ENCODE measurements at regions not wholly inside any gene's neighbourhood (a gene's known extent, or its start where the extent isn't known, plus 50 kb on each side); places are given as distances from the start of the nearest gene placed in this dataset.

GRCh38 chr6:68296126-68296525 lies 339.0 kb upstream of the ADGRB3 start:
- ATAC-seq (ENCODE audit: low FRiP score) (no peak), DNase-seq (no peak)
- no peak overlapping the region for H3K4me3 ChIP-seq (ENCODE audit: low read length in 2 of 2)
- H3K27ac ChIP-seq (ENCODE audit: low read depth in 1 of 2, low read length in 2 of 2), result no peak overlapping the region
- no peaks in the 10 kb centered on the region for H3K27me3 ChIP-seq (ENCODE audit: control insufficient read depth in 1 of 2, insufficient read depth in 2 of 2, low read length in 1 of 2)
- H3K4me1 ChIP-seq (ENCODE audit: control insufficient read depth in 1 of 2, insufficient read depth in 2 of 2, low read length in 2 of 2), result no peaks in the 10 kb centered on the region
- intact Hi-C loops (cut with DNase I), result no loop called here
- H3K9me3 ChIP-seq (ENCODE audit: control insufficient read depth, low read length), result peaks cover 1% of the 10 kb centered on the region
- no peaks in the 10 kb centered on the region for H3K36me3 ChIP-seq (ENCODE audit: control insufficient read depth in 1 of 2, insufficient read depth in 2 of 2, low read length in 1 of 2)

- Histone ChIP-seq H3K9me3 (ENCODE audit: control insufficient read depth, low read length) (no peaks in the 10 kb centered on the region), H3K4me3 (ENCODE audit: low read length in 2 of 2) (no peak overlapping the region), H3K36me3 (ENCODE audit: control insufficient read depth in 1 of 2, insufficient read depth in 2 of 2, low read length in 1 of 2) (no peaks in the 10 kb centered on the region), H3K27ac (ENCODE audit: low read depth in 1 of 2, low read length in 2 of 2) (no peak overlapping the region), H3K27me3 (ENCODE audit: control insufficient read depth in 1 of 2, insufficient read depth in 2 of 2, low read length in 1 of 2) (no peaks in the 10 kb centered on the region), H3K4me1 (ENCODE audit: control insufficient read depth in 1 of 2, insufficient read depth in 2 of 2, low read length in 2 of 2) (no peaks in the 10 kb centered on the region)
- intact Hi-C loops (cut with DNase I), result no loop called here
- WGBS, 2 donors, result 0 to 47% methylated on average over 1 of the region's 1 CpG
- DNase-seq (no peak), ATAC-seq (ENCODE audit: low FRiP score) (no peak)
These were observed 352.4 kb upstream of the ADGRB3 start for GRCh38 chr6:68282646-68283045.

DNA sequence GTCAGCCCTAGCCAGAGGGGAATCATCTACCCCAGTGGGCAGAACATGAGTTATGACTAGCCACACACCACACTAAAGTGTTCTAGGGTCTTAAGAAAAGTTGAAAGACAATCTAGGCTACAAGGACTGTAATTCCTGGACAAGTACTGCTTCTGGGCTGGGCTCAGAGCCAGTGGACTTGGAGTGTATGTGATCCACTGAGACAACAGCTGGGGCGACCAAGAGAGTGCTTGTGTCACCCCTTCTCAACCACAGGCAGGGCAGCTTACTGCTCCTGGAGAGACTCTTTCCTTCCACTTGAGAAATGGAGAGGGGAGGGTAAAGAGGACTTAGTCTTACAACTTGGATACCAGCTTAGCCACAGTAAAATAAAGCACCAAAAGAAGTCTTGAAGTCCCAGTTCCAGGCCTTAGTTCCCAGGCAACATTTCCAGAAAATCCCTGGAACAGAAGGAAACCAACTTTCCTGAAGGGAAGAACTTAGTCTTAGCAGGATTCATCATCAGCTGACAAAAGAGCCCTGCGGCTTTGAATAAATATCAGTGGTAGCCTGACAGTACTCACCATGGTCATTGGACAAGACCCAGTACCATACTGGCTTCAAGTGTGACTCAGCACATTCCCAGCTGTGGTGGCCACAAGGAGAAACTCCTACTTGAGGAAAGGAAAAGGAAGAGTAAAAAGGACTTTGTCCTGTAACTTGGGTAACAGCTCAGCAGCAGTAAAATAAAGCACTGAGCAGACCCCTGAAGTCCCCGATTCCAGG lies 355.1 kb upstream of the ADGRB3 start:
- intact Hi-C loops (cut with DNase I), result no loop called here
- WGBS, 2 donors, result 80 to 84% methylated on average over 3 of the region's 3 CpGs
- DNase-seq (peak in 1 of 2 donors; percentile 39), ATAC-seq (ENCODE audit: low FRiP score) (no peak)
- Histone ChIP-seq H3K27ac (ENCODE audit: low read depth in 1 of 2, low read length in 2 of 2) (no peak overlapping the region), H3K9me3 (ENCODE audit: control insufficient read depth, low read length) (no peaks in the 10 kb centered on the region), H3K4me1 (ENCODE audit: control insufficient read depth in 1 of 2, insufficient read depth in 2 of 2, low read length in 2 of 2) (no peaks in the 10 kb centered on the region), H3K4me3 (ENCODE audit: low read length in 2 of 2) (no peak overlapping the region), H3K36me3 (ENCODE audit: control insufficient read depth in 1 of 2, insufficient read depth in 2 of 2, low read length in 1 of 2) (no peaks in the 10 kb centered on the region), H3K27me3 (ENCODE audit: control insufficient read depth in 1 of 2, insufficient read depth in 2 of 2, low read length in 1 of 2) (no peaks in the 10 kb centered on the region)

DNA sequence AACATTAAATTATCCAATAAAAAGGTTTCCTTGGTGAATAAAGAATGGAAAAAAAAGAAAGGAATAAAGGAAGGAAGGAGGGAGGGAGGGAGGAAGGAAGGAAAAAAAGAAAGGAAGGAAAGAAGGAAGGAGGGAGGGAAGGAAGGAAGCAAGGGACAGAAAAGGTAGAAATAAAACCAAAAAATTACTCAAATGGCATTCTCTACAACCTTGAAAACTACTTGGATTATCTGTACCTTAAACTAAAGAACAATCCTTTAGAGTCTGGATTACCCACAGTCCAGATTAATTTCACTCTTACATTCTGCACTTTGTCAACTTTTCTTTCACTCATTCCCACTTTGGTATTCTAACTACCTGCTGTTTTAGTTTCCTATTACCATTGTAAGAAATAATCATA lies 361.8 kb upstream of the ADGRB3 start:
- DNase-seq, result no peak
- no peak for ATAC-seq (ENCODE audit: low FRiP score)
- H3K9me3 ChIP-seq (ENCODE audit: control insufficient read depth, low read length), result no peaks in the 10 kb centered on the region
- intact Hi-C loops (cut with DNase I), result no loop called here
- H3K4me1 ChIP-seq (ENCODE audit: control insufficient read depth in 1 of 2, insufficient read depth in 2 of 2, low read length in 2 of 2), result no peaks in the 10 kb centered on the region
- H3K27ac ChIP-seq (ENCODE audit: low read depth in 1 of 2, low read length in 2 of 2), result no peak overlapping the region
- H3K27me3 ChIP-seq (ENCODE audit: control insufficient read depth in 1 of 2, insufficient read depth in 2 of 2, low read length in 1 of 2), result no peaks in the 10 kb centered on the region
- H3K36me3 ChIP-seq (ENCODE audit: control insufficient read depth in 1 of 2, insufficient read depth in 2 of 2, low read length in 1 of 2), result no peaks in the 10 kb centered on the region
- H3K4me3 ChIP-seq (ENCODE audit: low read length in 2 of 2), result no peak overlapping the region

DNA sequence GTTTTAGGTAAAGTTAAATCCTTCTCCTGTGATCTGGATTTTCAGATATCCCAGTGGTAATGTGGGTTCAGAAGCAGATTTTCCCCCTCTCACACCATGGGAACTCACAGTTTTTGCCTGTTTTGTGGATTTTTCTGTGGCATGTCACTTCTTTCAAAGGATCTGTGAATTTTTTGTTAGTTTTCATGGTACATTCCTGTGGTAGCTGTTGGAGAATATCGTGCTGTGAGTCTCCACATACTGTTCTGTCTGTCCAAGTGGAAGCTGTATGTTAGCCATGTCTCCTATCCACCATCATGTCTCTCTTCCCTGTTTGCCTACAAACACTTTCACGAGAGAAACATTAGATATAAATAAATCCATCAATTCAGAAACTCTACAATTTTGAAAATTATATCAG lies 378.7 kb upstream of the ADGRB3 start:
- no peak overlapping the region for H3K27ac ChIP-seq (ENCODE audit: low read depth in 1 of 2, low read length in 2 of 2)
- H3K9me3 ChIP-seq (ENCODE audit: control insufficient read depth, low read length), result no peaks in the 10 kb centered on the region
- H3K27me3 ChIP-seq (ENCODE audit: control insufficient read depth in 1 of 2, insufficient read depth in 2 of 2, low read length in 1 of 2), result no peaks in the 10 kb centered on the region
- no peaks in the 10 kb centered on the region for H3K36me3 ChIP-seq (ENCODE audit: control insufficient read depth in 1 of 2, insufficient read depth in 2 of 2, low read length in 1 of 2)
- intact Hi-C loops (cut with DNase I), result no loop called here
- no peak for DNase-seq
- ATAC-seq (ENCODE audit: low FRiP score), result no peak
- H3K4me1 ChIP-seq (ENCODE audit: control insufficient read depth in 1 of 2, insufficient read depth in 2 of 2, low read length in 2 of 2), result no peaks in the 10 kb centered on the region
- no peak overlapping the region for H3K4me3 ChIP-seq (ENCODE audit: low read length in 2 of 2)
- 41 to 73% methylated on average over 2 of the region's 2 CpGs for WGBS, 2 donors

DNA sequence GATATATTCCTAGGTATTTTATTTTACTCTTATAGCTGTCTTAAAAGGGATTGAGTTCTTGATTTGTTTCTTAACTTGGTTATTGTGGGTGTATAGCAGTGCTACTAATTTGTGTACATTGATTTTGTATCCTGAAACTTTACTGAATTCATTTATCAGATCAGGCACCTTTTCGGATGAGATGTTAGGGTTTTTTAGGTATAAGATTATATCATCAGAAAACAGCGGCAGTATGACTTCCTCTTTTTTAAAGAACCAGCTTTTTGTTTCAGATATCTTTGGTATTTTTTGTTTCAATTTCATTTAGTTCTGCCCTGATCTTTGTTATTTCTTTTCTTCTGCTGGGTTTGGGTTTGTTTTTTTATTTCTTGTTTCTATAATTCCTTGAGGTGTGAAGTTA lies 382.4 kb upstream of the ADGRB3 start:
- no peaks in the 10 kb centered on the region for H3K4me1 ChIP-seq (ENCODE audit: control insufficient read depth in 1 of 2, insufficient read depth in 2 of 2, low read length in 2 of 2)
- no peaks in the 10 kb centered on the region for H3K36me3 ChIP-seq (ENCODE audit: control insufficient read depth in 1 of 2, insufficient read depth in 2 of 2, low read length in 1 of 2)
- no peak overlapping the region for H3K27ac ChIP-seq (ENCODE audit: low read depth in 1 of 2, low read length in 2 of 2)
- H3K4me3 ChIP-seq (ENCODE audit: low read length in 2 of 2), result no peak overlapping the region
- no peaks in the 10 kb centered on the region for H3K9me3 ChIP-seq (ENCODE audit: control insufficient read depth, low read length)
- intact Hi-C loops (cut with DNase I), result no loop called here
- ATAC-seq (ENCODE audit: low FRiP score), result no peak
- H3K27me3 ChIP-seq (ENCODE audit: control insufficient read depth in 1 of 2, insufficient read depth in 2 of 2, low read length in 1 of 2), result peaks cover 0 to 2% of the 10 kb centered on the region in 2 donors
- WGBS, 2 donors, result 87 to 91% methylated on average over 2 of the region's 2 CpGs
- DNase-seq, result no peak

GRCh38 chr6:68247782-68248181 lies 387.3 kb upstream of the ADGRB3 start:
- H3K36me3 ChIP-seq (ENCODE audit: control insufficient read depth in 1 of 2, insufficient read depth in 2 of 2, low read length in 1 of 2), result no peaks in the 10 kb centered on the region
- DNase-seq (no peak), ATAC-seq (ENCODE audit: low FRiP score) (no peak)
- WGBS, 2 donors, result 91 to 93% methylated on average over 4 of the region's 4 CpGs
- no peak overlapping the region for H3K27ac ChIP-seq (ENCODE audit: low read depth in 1 of 2, low read length in 2 of 2)
- H3K4me3 ChIP-seq (ENCODE audit: low read length in 2 of 2), result no peak overlapping the region
- H3K9me3 ChIP-seq (ENCODE audit: control insufficient read depth, low read length), result no peaks in the 10 kb centered on the region
- intact Hi-C loops (cut with DNase I), result no loop called here
- H3K27me3 ChIP-seq (ENCODE audit: control insufficient read depth in 1 of 2, insufficient read depth in 2 of 2, low read length in 1 of 2), result peaks cover 0 to 2% of the 10 kb centered on the region in 2 donors
- H3K4me1 ChIP-seq (ENCODE audit: control insufficient read depth in 1 of 2, insufficient read depth in 2 of 2, low read length in 2 of 2), result no peaks in the 10 kb centered on the region

- Histone ChIP-seq H3K4me1 (ENCODE audit: control insufficient read depth in 1 of 2, insufficient read depth in 2 of 2, low read length in 2 of 2) (no peaks in the 10 kb centered on the region), H3K27ac (ENCODE audit: low read depth in 1 of 2, low read length in 2 of 2) (no peak overlapping the region), H3K4me3 (ENCODE audit: low read length in 2 of 2) (no peak overlapping the region), H3K36me3 (ENCODE audit: control insufficient read depth in 1 of 2, insufficient read depth in 2 of 2, low read length in 1 of 2) (no peaks in the 10 kb centered on the region), H3K9me3 (ENCODE audit: control insufficient read depth, low read length) (no peaks in the 10 kb centered on the region), H3K27me3 (ENCODE audit: control insufficient read depth in 1 of 2, insufficient read depth in 2 of 2, low read length in 1 of 2) (no peaks in the 10 kb centered on the region)
- ATAC-seq (ENCODE audit: low FRiP score) (no peak), DNase-seq (no peak)
- intact Hi-C loops (cut with DNase I), result no loop called here
These were observed 394.4 kb upstream of the ADGRB3 start for GRCh38 chr6:68240726-68241125.

- intact Hi-C loops (cut with DNase I), result no loop called here
- H3K27ac ChIP-seq (ENCODE audit: low read depth in 1 of 2, low read length in 2 of 2), result no peak overlapping the region
- 52 to 53% methylated on average over 2 of the region's 2 CpGs for WGBS, 2 donors
- DNase-seq (no peak), ATAC-seq (ENCODE audit: low FRiP score) (no peak)
- no peaks in the 10 kb centered on the region for H3K9me3 ChIP-seq (ENCODE audit: control insufficient read depth, low read length)
- no peaks in the 10 kb centered on the region for H3K36me3 ChIP-seq (ENCODE audit: control insufficient read depth in 1 of 2, insufficient read depth in 2 of 2, low read length in 1 of 2)
- H3K4me1 ChIP-seq (ENCODE audit: control insufficient read depth in 1 of 2, insufficient read depth in 2 of 2, low read length in 2 of 2), result no peaks in the 10 kb centered on the region
- H3K27me3 ChIP-seq (ENCODE audit: control insufficient read depth in 1 of 2, insufficient read depth in 2 of 2, low read length in 1 of 2), result no peaks in the 10 kb centered on the region
- no peak overlapping the region for H3K4me3 ChIP-seq (ENCODE audit: low read length in 2 of 2)
These were observed 396.0 kb upstream of the ADGRB3 start for GRCh38 chr6:68239034-68239433.

All from aorta (tissue), 5 donors.